ENCODE measurements at regions not wholly inside any gene's neighbourhood (a gene's known extent, or its start where the extent isn't known, plus 50 kb on each side); places are given as distances from the start of the nearest gene placed in this dataset.

GRCh38 chr12:23113781-23114180 is 488.8 kb downstream of the ETNK1 start:
- no peaks in the 10 kb centered on the region for H3K36me3 Mint-ChIP-seq (ENCODE audit: insufficient read depth in 1 of 3, low read depth in 3 of 3)

More at GRCh38 chr12:23113781-23114180, 488.8 kb downstream of the ETNK1 start:
- peaks cover 1% of the 10 kb centered on the region; the same call in 1 of the 2 replicates for H3K4me1 ChIP-seq (ENCODE audit: insufficient read depth, low read length)
- no peak for DNase-seq
- no peak overlapping the region for H3K56ac ChIP-seq (ENCODE audit: insufficient read length, low read depth, low read length)
- H3K9me3 Mint-ChIP-seq: no peaks in the 10 kb centered on the region
- no peak overlapping the region for H3K14ac ChIP-seq (ENCODE audit: insufficient read depth, low read length)
- no peaks in the 10 kb centered on the region for H3K27me3 ChIP-seq (ENCODE audit: insufficient read depth, low read length)
- H4K5ac ChIP-seq (ENCODE audit: insufficient read length, low read depth, low read length): no peak overlapping the region
- H3T11ph ChIP-seq (ENCODE audit: low read length): no peak overlapping the region
- WGBS (ENCODE audit: extremely low coverage, insufficient read length, low lambda C conversion rate): no CpG with 5 or more reads among the region's 4 CpGs
- H3K23ac ChIP-seq (ENCODE audit: insufficient read length, low read depth, low read length): no peak overlapping the region
- no peaks in the 10 kb centered on the region for H3K27me3 Mint-ChIP-seq (ENCODE audit: low read depth)
- H2BK20ac ChIP-seq (ENCODE audit: low read depth, low read length, poor library complexity, severe bottlenecking): no peak overlapping the region
- no peaks in the 10 kb centered on the region for H3K9me3 ChIP-seq (ENCODE audit: control insufficient read depth, low read depth, low read length)
- no peak overlapping the region for H3K27ac ChIP-seq (ENCODE audit: insufficient read length, low read depth, low read length)
- H3K23me2 ChIP-seq (ENCODE audit: insufficient read length, low read depth, low read length, poor library complexity, severe bottlenecking): no peaks in the 10 kb centered on the region
- H3K79me2 ChIP-seq (ENCODE audit: insufficient read depth, low read length): no peaks in the 10 kb centered on the region
- no peak overlapping the region for H3K4me2 ChIP-seq (ENCODE audit: insufficient read depth, insufficient read length, low read length)
- H2BK5ac ChIP-seq (ENCODE audit: insufficient read length, low read length): no peak overlapping the region
- no peak overlapping the region for H2BK12ac ChIP-seq (ENCODE audit: insufficient read length, low read depth, low read length)
- no peak overlapping the region for H3K4ac ChIP-seq (ENCODE audit: low read depth, low read length)
- no peaks in the 10 kb centered on the region for H4K20me1 ChIP-seq (ENCODE audit: control insufficient read depth, insufficient read depth, insufficient read length)
- H3K27ac Mint-ChIP-seq: no peak overlapping the region
- no peak overlapping the region for H2AFZ ChIP-seq (ENCODE audit: low read length)
- no peak overlapping the region for H2AK5ac ChIP-seq (ENCODE audit: insufficient read length, low read length)
- H2BK120ac ChIP-seq (ENCODE audit: low read depth, low read length, poor library complexity, severe bottlenecking): no peak overlapping the region
- H4K91ac ChIP-seq (ENCODE audit: insufficient read length, low read depth, low read length): no peak overlapping the region
- no peaks in the 10 kb centered on the region for H3K79me1 ChIP-seq (ENCODE audit: insufficient read depth, low read depth, low read length, poor library complexity, severe bottlenecking)
- no peak overlapping the region for H2BK15ac ChIP-seq (ENCODE audit: low read depth, low read length)
- H4K8ac ChIP-seq (replicated peaks; ENCODE audit: insufficient read length, low read depth, low read length): no peak overlapping the region
- no peak overlapping the region for H3K4me3 Mint-ChIP-seq
- H3K18ac ChIP-seq (ENCODE audit: insufficient read length, low read depth, low read length): no peak overlapping the region
- H3K4me1 Mint-ChIP-seq: peaks cover 9 to 13% of the 10 kb centered on the region in 2 experiments
- H3K9ac ChIP-seq (ENCODE audit: extremely low read depth, insufficient read length, low read length): no peak overlapping the region
- TF ChIP-seq, protein P1, sequence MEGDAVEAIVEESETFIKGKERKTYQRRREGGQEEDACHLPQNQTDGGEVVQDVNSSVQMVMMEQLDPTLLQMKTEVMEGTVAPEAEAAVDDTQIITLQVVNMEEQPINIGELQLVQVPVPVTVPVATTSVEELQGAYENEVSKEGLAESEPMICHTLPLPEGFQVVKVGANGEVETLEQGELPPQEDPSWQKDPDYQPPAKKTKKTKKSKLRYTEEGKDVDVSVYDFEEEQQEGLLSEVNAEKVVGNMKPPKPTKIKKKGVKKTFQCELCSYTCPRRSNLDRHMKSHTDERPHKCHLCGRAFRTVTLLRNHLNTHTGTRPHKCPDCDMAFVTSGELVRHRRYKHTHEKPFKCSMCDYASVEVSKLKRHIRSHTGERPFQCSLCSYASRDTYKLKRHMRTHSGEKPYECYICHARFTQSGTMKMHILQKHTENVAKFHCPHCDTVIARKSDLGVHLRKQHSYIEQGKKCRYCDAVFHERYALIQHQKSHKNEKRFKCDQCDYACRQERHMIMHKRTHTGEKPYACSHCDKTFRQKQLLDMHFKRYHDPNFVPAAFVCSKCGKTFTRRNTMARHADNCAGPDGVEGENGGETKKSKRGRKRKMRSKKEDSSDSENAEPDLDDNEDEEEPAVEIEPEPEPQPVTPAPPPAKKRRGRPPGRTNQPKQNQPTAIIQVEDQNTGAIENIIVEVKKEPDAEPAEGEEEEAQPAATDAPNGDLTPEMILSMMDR (conservative IDR thresholded peaks at IDR 0.05): no peak
